Endodermal cell (in vitro differentiated cells): ENCODE measurements at regions not wholly inside any gene's neighbourhood (a gene's known extent, or its start where the extent isn't known, plus 50 kb on each side); places are given as distances from the start of the nearest gene placed in this dataset.

Experiments
- DNase-seq: peaks from one replicate; pipeline ENCODE4 v3.0.0-alpha.2; 2017
- H3K27ac ChIP-seq: 2 replicates; pipeline ENCODE4 v1.5.1; 2013; ENCODE audit warnings: mild to moderate bottlenecking, low read depth, low read length, moderate library complexity
- H3K27me3 ChIP-seq: 2 replicates; pipeline ENCODE4 v1.6.1; 2013; ENCODE audit warnings: mild to moderate bottlenecking, low read length, moderate library complexity; ENCODE audit not compliant: insufficient read depth, control insufficient read depth, poor library complexity, severe bottlenecking
- H3K36me3 ChIP-seq: 2 replicates; pipeline ENCODE4 v1.7.0; 2013; ENCODE audit warnings: mild to moderate bottlenecking, low read length, moderate library complexity; ENCODE audit not compliant: control insufficient read depth, insufficient read depth
- H3K4me1 ChIP-seq: one replicate; pipeline ENCODE4 v1.7.0; 2013; ENCODE audit warnings: low read length; ENCODE audit not compliant: control insufficient read depth, insufficient read depth
- H3K4me3 ChIP-seq: 2 replicates; pipeline ENCODE4 v1.5.1; 2013; ENCODE audit warnings: mild to moderate bottlenecking, low read length, moderate library complexity
- H3K9ac ChIP-seq: 2 replicates; pipeline ENCODE4 v1.6.1; 2013; ENCODE audit warnings: mild to moderate bottlenecking, low read length, moderate library complexity; ENCODE audit not compliant: poor library complexity, severe bottlenecking; ENCODE audit errors: extremely low read depth
- H3K9me3 ChIP-seq: 2 replicates; pipeline ENCODE4 v1.6.1; 2013; ENCODE audit warnings: mild to moderate bottlenecking, low read length, moderate library complexity; ENCODE audit not compliant: control insufficient read depth
- H3K27ac Mint-ChIP-seq: 2 replicates; pipeline ENCODE4 v1.8.0; 2020; ENCODE audit warnings: mixed read lengths
- H3K27me3 Mint-ChIP-seq: 2 replicates; pipeline ENCODE4 v1.8.0; 2021; ENCODE audit warnings: mild to moderate bottlenecking, mixed read lengths; ENCODE audit not compliant: insufficient read depth
- H3K36me3 Mint-ChIP-seq: 2 replicates; pipeline ENCODE4 v1.8.0; 2020; ENCODE audit warnings: low read depth, mixed read lengths
- H3K4me1 Mint-ChIP-seq: 2 replicates; pipeline ENCODE4 v1.8.0; 2020; ENCODE audit warnings: mixed read lengths
- H3K4me3 Mint-ChIP-seq: 2 replicates; pipeline ENCODE4 v1.8.0; 2020; ENCODE audit warnings: mild to moderate bottlenecking, moderate library complexity, mixed read lengths
- H3K9me3 Mint-ChIP-seq: 2 replicates; pipeline ENCODE4 v1.8.0; 2020; ENCODE audit warnings: mild to moderate bottlenecking, mixed read lengths
- CTCF ChIP-seq: fragments of 200-600 bp; sonication (generic); conservative IDR thresholded peaks from 2 replicates; pipeline ENCODE4 v1.5.0; 2021; ENCODE audit warnings: antibody characterized with exemption, mild to moderate bottlenecking
- WGBS, 2 experiments: methylation state at CpG; one replicate each; pipeline versions ENCODE4 v1.1.5 to v1.1.7; 2013; ENCODE audit warnings: missing lambda C conversion rate in 2 of 2, mixed read lengths in 1 of 2; ENCODE audit not compliant: insufficient coverage in 1 of 2, insufficient read length in 1 of 2; 5-methylcytosine and 5-hydroxymethylcytosine counted together

GRCh38 chr3:146948985-146949384 is 343.8 kb upstream of the PLSCR5 start:
- Mint-ChIP-seq H3K27me3 (peaks cover 2% of the 10 kb centered on the region), H3K4me3 (no peak overlapping the region), H3K9me3 (peaks cover 18% of the 10 kb centered on the region), H3K36me3 (no peaks in the 10 kb centered on the region), H3K4me1 (peaks cover 14% of the 10 kb centered on the region), H3K27ac (no peak overlapping the region)
- WGBS, 2 experiments = 82 to 92% methylated on average over 2 to 7 of the region's 8 CpGs
- Histone ChIP-seq H3K36me3 (no peaks in the 10 kb centered on the region), H3K9me3 (no peaks in the 10 kb centered on the region), H3K9ac (no peak overlapping the region), H3K4me1 (peaks cover 4% of the 10 kb centered on the region), H3K27ac (no peak overlapping the region), H3K27me3 (peaks cover 12% of the 10 kb centered on the region), H3K4me3 (no peak overlapping the region)
- TF ChIP-seq CTCF = no peak
- DNase-seq = no peak

GRCh38 chr3:146948186-146948585 is 343.0 kb upstream of the PLSCR5 start:
- Mint-ChIP-seq H3K27me3 (peaks cover 2% of the 10 kb centered on the region), H3K4me1 (peaks cover 8% of the 10 kb centered on the region), H3K9me3 (peaks cover 20% of the 10 kb centered on the region), H3K4me3 (no peak overlapping the region), H3K36me3 (no peaks in the 10 kb centered on the region), H3K27ac (no peak overlapping the region)
- Histone ChIP-seq H3K4me3 (no peak overlapping the region), H3K27me3 (peaks cover 12% of the 10 kb centered on the region), H3K27ac (no peak overlapping the region), H3K4me1 (peaks cover under 1% of the 10 kb centered on the region), H3K9ac (no peak overlapping the region), H3K36me3 (no peaks in the 10 kb centered on the region), H3K9me3 (no peaks in the 10 kb centered on the region)
- no peak for DNase-seq
- no peak for TF ChIP-seq CTCF
- 25 to 40% methylated on average over 1 of the region's 1 CpG for WGBS, 2 experiments

- Mint-ChIP-seq H3K4me3 (no peak overlapping the region), H3K9me3 (no peaks in the 10 kb centered on the region), H3K4me1 (no peaks in the 10 kb centered on the region), H3K36me3 (no peaks in the 10 kb centered on the region), H3K27ac (no peak overlapping the region), H3K27me3 (no peaks in the 10 kb centered on the region)
- Histone ChIP-seq H3K27ac (no peak overlapping the region), H3K4me1 (no peaks in the 10 kb centered on the region), H3K9me3 (peaks cover 4% of the 10 kb centered on the region), H3K36me3 (no peaks in the 10 kb centered on the region), H3K4me3 (no peak overlapping the region), H3K9ac (no peak overlapping the region), H3K27me3 (no peaks in the 10 kb centered on the region)
- DNase-seq = no peak
- 93% methylated on average over 1 of the region's 1 CpG; no CpG with 5 or more reads in 1 of the 2 experiments for WGBS, 2 experiments
- TF ChIP-seq CTCF = no peak
These were observed 324.6 kb upstream of the PLSCR5 start for GRCh38 chr3:146929696-146930095.
